T-helper 2 cell treated with Interferon-gamma antibody and Interleukin-4, amounts not matched to agents 100 ng/mL and 5 ng/mL, for 36 hours (primary cell): ENCODE measurements at regions not wholly inside any gene's neighbourhood (a gene's known extent, or its start where the extent isn't known, plus 50 kb on each side); places are given as distances from the start of the nearest gene placed in this dataset.
"Not testable (repeated sequence)": the region's sequence is repeated elsewhere in the genome, so short reads cannot be mapped to it uniquely, and the experiment has no call there.

Experiments
- intact Hi-C: fragments of 100-400 bp; cut with micrococcal nuclease; formaldehyde crosslinking; loops from one replicate; pipeline ENCODE4 v1.15.1; 2023

DNA sequence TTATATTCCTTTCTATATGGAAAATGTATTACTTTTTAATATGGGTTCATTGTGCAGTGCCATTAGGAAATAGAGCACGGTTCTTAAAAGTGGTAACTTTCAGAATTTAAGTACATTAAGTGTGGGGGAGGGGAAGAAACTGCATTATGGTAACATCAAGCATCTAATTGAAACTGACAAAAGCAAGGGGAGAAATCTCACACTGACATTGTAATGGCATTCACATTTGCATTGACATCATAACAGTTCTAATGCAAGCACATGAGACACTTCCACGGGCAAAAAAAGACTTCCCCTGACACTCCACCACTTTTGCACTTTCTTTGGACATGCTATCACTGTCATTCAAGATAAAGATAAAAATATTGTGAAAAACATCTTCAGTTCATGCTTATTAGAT, 431.3 kb upstream of the SMIM21 start:
- intact Hi-C loops: no loop called here

DNA sequence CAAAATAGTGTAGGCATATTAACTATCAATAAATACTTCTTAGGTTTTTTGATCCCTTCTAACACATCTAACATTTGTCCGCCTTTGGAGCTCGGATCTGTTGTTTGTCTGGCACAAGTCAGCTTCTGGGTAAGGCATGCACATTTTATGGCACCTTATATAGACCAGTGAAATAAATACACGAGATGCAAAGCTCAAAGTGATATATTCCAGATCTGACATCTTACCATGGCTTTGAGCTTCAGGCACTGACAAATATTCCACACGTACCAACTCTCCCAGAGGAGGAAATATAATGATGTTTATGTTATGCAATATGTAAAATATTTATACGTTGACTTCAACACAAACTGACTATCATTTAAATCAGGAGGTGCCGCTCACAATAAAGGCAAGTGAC, 430.1 kb upstream of the SMIM21 start:
- intact Hi-C loops: no loop called here

DNA sequence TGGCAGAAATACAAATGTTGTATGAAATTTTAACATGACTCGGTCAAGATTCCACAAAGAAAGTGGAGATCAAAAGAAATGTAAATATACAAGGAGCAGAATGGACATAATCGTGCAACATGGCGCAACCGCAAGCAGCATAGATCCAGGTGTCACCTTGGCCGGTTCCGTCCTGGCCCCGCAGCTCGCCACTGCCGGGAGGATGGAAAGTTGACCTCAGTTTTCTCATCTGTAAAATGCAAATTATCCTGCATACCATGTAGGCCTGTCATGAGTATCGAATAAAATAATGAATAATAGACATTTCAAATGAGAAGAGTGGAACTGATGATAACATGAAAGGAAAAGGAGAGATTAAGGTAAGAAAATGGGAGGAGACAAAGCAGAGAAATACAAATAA, 427.3 kb upstream of the SMIM21 start:
- intact Hi-C loops: no loop called here

DNA sequence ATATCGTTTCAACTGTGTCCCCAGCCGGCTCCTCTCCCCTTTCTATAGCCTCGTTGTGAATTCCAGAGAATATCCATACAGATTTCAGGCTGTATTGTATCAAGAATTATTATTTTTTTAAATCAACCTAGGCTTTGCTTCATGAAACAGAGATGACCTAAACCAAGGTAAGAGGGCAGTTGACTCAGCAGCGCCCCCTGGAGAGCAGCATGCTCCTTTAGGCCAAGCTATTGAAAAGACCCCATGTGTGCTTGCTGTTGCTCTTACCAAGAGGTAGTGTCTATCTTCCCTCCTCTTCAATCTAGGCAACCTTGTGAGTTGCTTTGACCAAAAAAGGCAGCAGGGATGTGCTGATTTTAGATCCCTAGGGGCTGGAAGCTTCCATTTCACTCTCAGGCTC, 426.7 kb upstream of the SMIM21 start:
- intact Hi-C loops: no loop called here

DNA sequence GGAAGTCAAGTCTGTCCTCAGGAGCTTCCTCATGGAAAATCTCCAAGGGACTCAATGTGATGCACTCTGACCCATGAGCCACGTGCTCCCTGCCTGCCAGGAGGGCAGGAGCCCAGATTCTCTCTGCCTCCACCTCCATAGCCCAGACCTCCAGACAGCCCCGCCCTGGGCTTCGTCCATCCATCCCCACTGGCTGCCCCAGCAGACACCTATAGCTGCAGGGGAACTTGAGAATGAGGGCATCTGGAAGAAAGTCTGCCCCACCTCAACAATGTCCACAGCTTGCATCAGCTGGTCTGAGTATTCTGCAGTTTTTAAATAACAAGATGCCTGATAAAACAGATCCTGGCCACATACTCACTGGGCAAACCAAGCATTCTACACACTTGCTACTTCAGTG, 418.8 kb upstream of the SMIM21 start:
- intact Hi-C loops: no loop called here

DNA sequence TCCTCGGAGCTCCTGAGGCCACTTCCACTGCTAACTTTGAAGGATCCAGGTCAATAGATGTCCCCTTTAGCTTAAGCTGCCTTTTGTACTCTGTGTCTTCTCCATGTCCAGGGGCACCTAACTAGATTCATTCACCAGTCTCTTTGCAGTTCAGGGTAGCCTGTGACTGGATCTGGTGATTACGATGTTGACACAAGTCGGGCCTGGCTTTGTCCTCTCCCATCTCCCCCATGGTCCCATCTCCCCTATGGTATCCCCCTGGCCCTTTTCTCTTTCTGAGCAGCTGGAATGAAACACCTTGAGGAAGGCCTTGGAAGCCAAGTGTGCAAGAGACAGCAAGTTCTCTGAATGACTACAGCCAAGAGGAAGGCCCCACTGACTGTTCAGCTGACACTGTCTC, 417.9 kb upstream of the SMIM21 start:
- intact Hi-C loops: no loop called here

- intact Hi-C loops: no loop called here
Measured at GRCh38 chr18:75844146-75844545, 416.6 kb upstream of the SMIM21 start.

- intact Hi-C loops: no loop called here
Measured at GRCh38 chr18:75840131-75840530, 412.6 kb upstream of the SMIM21 start.

GRCh38 chr18:75839686-75840085, 412.2 kb upstream of the SMIM21 start:
- intact Hi-C loops: not testable (repeated sequence)

GRCh38 chr18:75839041-75839440, 411.5 kb upstream of the SMIM21 start:
- intact Hi-C loops: no loop called here

DNA sequence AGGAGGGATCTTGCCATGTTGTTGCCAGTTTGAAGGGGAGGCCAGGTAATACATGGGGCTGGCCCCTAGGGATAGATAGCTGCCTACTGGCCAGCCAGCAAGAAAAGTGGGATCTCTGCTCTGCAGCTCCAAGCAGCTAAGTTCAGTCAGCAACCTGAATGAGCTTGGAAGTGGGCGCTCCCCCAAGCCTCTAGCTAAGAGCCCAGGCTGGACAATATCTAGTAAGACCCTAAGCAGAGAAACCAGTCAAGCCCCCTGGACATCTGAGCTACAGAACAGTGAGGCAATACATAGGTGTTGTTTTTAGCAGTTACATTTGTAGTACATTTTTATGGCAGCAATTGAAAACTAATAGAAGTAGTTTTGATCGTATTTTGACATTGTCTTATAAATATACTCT, 409.8 kb upstream of the SMIM21 start:
- intact Hi-C loops: no loop called here

- intact Hi-C loops: no loop called here
Measured at GRCh38 chr18:75836516-75836915, 409.0 kb upstream of the SMIM21 start.

- intact Hi-C loops: no loop called here
Measured at GRCh38 chr18:75831960-75832359, 404.5 kb upstream of the SMIM21 start.

- intact Hi-C loops: no loop called here
Measured at GRCh38 chr18:75830828-75831227, 403.3 kb upstream of the SMIM21 start.

DNA sequence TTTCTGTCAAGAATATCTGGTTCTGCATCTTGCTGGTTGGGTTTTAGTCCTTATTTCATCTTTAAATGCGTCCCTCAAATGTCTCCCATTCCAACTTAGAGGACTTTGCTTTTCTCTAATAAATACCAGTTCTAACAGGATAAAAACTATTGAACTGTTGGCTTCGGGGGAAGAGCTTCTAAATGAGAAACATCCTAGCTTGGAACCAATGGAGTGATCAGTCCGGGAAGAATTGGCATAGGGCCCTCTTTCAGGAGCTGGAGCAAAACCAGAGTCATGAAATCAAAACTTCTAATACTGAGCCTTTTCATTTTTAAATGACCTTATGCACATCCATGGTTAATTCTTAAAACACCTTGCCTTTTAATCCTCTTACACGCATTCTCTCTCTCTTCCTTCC, 401.6 kb upstream of the SMIM21 start:
- intact Hi-C loops: no loop called here

GRCh38 chr18:75828379-75828778, 400.9 kb upstream of the SMIM21 start:
- intact Hi-C loops: no loop called here

DNA sequence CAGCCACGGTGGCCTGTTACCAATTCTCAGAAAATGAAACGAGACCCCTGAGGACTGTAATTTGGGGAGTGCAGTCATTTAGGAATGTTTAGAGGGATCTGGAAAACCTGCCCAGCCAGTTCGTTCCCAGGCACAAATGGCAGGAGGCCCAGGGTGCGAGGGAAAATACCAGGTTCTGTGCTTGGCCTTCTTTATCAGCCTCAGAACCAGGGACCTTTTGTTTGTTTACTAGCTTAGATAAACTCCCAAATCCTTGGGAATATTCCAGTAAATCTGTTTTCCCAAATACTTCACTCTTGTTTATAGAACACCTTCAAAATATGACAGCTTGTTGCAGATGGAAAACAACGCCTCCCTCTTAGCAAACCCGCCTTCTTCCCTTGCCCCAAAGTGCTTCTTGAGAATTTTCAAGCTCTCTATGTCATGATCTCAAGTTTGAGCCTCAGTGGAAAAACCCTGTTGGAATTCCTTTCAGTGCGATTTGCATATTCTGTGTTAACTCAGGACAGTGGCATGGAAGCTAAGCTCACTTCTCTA, 400.3 kb upstream of the SMIM21 start:
- intact Hi-C loops: no loop called here

GRCh38 chr18:75824661-75825060, 397.2 kb upstream of the SMIM21 start:
- intact Hi-C loops: no loop called here

DNA sequence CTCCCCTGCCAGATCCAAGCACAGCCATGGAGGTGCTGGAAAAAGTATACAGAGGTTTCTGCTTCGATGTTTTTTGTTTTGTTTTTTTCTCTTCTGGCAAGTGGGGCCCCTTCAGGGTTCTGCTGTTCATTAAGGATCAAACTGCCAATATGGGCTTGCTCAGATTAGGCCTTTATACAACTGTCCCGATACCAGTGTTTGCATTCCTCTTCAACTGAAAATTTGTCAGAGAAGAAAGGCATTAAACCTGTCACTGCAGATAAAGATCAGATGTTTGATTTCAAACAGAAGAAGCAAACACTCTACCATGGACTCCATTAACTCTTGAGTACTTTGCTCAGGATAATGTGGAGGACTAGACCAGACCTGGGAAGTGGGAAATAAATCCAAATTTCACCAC, 396.0 kb upstream of the SMIM21 start:
- intact Hi-C loops: no loop called here

- intact Hi-C loops: no loop called here
Measured at GRCh38 chr18:75818383-75818782, 390.9 kb upstream of the SMIM21 start.

DNA sequence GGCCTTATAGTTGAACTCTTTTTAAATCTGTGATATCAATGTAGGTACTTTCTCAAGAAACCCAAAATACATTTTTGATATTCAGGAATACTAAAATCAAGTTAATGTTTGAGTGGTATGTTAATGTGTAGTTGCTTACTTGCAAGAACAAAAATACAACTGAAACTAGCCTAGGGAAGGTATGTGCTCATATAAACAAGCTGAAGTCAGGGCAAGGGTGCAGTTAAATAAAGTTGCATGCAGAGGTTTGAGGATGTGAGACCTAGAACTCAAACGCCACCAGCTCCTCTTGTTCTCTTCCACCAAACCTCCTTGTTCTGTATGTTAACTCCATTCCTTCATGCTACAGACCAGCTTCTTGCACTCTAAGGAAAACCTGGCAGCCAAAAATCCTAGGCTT, 388.3 kb upstream of the SMIM21 start:
- intact Hi-C loops: no loop called here

DNA sequence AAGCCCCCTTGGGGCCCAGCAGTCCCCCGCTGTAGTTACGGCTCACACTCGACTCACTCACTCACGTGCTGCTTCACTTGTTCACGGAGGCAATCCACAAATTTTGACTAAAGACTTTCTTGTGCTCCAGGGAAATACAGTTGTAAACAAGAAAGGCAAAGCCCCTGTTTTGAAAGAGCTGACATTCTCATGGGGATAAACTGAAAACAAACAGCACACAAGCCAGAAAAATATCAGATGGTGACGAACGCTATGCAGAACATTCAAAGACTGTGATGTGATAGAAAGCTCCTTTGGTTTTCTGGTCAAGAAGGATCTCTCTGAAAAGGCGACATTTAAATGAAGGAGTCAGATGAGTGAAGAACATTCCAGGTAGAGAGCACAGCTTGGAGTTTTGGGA, 385.3 kb upstream of the SMIM21 start:
- intact Hi-C loops: no loop called here

- intact Hi-C loops: no loop called here
Measured at GRCh38 chr18:75810961-75811551, 383.6 kb upstream of the SMIM21 start.

DNA sequence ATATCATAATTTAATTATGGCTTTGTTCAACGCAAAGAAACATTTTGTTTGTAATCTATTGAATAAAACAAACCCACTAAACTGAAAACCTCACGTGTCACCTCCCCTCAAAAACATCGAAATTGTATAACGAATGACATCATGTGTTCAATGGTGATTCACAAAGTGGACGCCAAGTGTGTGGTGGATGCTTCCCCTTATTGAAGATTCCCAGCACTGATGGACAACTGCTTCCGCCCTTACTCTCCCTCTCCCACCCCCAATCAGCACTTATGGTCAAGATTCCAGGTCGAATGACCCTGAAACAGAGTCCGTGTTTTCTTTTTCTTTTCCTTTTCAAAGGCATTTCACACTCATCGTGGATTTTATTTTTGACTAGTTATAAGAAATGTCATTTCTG, 383.0 kb upstream of the SMIM21 start:
- intact Hi-C loops: no loop called here
